Mucosa of gallbladder (tissue), 1 donor: ENCODE measurements at regions not wholly inside any gene's neighbourhood (a gene's known extent, or its start where the extent isn't known, plus 50 kb on each side); places are given as distances from the start of the nearest gene placed in this dataset.

Experiments
- DNase-seq: peaks from one replicate; pipeline ENCODE4 v3.0.0-alpha.2; 2020; ENCODE audit warnings: low spot score
- donor health status: DM: no; HTN: no; CAD: no.

DNA sequence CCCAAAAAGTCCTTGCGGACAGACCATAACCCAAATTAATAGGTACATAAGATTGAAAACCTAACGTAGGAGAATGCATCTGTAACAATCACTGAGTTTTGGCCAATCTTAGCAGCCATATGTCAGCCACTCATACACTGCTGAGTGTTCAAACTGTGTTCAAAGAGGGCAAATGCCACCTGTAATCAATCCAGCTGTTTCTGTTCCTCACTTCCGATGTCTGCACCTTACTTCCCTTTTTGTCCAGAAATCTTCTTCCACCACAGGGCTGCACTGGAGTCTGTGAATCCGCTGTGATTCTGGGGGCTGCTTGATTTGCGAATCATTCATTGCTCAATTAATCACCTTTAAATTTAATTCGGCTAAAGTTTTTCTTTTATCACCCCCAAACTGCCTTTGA, 263.9 kb downstream of the ICE1 start:
- DNase-seq = no peak

DNA sequence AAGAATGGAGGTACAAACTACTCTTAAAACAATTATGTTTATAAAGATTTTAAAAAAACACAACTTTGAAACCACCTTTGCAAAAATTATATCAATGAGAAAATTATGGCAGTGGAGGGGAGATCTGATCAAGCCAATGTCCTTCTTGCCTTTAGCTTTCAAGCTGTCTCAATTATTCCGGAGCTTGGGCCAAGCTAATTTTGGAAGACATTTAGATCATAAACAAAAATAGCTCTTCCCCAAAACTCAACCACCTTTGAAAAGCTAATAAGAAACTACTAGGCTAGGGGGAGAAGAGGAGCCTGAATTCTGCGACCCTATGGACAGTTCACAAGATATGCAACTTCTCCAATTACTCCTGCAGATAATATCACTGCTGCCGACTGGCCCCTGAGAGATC, 263.3 kb downstream of the ICE1 start:
- DNase-seq = no peak

DNA sequence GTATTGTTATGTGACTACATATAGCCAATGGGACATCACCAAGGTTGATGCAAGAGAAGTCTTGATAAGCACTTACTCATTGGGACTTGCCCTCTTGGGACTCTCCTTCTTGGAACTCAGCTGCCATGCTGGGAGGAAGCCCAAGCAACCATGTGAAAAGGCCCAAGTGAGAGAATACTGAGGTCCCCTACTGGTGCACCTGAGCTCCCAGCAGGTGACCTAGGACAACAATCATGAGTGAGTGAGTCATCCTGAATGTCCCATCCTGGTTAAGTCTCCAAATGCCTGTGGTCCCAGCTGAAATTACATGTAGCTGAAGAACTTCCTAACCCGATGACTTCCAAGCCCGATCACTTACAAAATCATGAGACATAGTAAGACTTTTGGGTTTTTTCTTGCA, 260.7 kb downstream of the ICE1 start:
- DNase-seq = no peak

DNA sequence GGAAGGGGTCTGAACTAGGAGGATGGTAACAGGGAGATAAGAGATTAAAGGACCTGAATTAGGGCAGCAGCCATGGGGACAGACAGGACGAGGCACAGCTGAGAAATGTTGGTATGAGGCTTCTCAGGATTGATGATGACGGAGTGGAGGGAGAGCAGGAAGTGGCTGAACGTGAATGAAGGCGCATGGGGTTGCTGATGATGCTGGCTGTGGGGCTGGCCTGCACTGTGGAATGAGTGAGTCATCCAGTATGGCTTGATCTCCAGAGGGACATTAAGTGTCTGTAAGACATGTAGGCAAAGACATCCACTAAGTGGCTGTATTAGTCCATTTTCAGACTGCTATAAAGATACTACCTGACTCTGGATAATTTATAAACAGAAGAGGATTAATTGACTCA, 256.4 kb downstream of the ICE1 start:
- no peak for DNase-seq

DNA sequence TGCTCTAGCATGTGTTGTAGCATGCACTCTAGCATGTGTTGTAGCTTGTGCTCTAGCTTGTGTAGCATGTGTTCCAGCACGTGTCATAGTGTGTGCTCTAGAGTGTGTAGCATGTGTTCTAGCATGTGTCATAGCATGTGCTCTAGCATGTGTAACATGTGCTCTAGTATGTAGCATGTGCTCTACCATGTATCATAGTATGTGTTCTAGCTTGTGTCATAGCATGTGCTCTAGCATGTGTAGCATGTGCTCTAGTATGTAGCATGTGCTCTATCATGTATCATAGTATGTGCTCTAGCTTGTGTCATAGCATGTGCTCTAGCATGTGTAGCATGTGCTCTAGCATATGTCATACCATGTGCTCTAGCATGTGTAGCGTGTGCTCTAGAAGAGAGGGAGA, 255.3 kb downstream of the ICE1 start:
- no peak for DNase-seq

DNA sequence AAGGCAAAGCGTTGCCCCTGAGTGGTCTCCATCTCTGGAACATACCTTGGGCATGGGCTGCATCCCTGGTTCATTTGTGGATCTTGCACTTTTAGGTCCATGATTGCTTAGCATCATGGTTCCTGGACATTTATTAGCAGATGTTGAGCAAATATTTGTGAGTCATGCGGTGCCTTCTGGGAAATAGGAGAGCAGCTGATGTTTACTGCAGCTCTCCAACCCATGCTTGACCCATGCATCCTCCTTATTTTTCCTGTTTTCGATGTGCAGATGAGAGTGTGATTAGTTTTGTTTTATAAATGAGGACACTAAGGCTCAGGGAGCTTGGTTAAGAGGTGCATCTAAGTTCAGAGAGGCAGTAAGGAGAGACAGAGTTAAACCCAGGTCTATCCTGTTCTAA, 253.7 kb downstream of the ICE1 start:
- DNase-seq = no peak

DNA sequence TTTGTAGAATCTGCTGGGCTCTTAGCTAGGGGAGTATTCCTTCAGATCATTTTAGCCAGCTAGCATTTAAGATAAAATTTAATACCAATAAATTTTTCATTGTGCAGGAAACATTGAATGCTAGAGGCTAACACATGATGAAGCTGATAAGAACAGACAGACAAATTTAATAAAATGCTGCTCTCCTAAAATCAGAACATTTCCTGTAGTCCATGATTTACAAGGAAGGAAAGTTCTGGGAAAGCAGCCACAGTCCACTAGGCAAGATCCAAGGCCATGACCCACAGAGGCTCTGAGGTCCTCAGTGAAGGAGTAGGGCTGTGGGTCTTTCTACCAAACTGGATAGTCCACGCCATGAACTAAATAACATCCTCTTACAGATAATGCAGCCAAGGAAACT, 253.0 kb downstream of the ICE1 start:
- no peak for DNase-seq

DNA sequence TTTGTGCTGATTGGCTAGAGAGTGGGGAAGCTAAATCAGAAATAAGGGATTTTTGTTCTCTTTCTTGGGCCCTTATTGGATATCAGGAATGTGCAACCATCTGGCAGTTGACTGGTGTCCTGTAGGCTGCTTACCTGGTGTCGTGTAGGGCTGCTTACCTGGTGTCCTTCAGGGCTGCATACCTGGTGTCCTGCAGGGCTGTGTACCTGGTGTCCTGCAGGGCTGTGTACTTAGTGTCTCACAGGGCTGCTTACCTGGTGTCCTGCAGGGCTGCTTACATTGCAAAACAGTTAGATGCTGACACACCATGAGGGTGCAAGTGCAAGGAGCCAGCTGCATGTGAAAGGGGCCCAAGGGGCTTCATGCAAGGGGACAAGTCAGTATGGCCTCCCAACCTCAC, 249.3 kb downstream of the ICE1 start:
- no peak for DNase-seq

DNA sequence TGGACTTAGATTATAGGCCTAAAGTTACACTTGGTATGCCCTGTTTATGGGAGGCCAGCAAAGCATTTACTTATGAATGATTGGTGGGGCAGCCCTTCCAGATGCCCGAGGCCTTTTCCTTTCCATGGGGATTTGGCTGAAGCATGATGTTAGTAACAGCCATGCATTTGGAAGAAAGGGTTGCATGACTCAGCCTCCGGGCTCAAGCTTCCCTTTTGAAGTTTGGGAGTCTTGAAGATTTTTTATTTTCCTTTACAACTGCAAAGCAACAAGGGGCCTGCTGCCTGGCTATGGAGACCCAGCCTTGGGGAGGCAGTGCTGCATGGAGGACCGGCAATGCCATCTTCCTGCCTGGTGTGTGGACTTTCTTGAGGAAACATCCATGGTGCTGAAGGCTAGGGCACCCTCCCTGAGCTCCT, 244.7 kb downstream of the ICE1 start:
- DNase-seq = no peak

DNA sequence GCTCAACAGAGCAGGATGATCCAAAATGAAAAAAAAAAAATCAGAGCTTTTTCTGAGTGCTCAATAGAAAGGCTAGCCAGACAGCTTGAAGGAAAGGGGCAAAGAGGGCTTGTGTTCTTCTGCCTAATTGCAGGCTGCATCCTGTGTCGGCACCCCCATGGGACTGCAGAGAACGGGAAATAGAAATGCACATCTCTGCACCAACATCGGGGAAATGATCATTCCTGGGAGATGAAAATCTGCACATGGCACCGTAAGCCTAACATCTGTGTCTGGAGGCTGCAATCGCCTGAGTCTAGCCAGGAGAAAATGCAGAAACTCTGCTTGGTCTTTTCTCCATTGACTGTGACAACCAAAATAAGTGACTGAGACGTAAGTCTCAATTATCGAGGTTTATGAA, 243.9 kb downstream of the ICE1 start:
- DNase-seq = no peak

DNA sequence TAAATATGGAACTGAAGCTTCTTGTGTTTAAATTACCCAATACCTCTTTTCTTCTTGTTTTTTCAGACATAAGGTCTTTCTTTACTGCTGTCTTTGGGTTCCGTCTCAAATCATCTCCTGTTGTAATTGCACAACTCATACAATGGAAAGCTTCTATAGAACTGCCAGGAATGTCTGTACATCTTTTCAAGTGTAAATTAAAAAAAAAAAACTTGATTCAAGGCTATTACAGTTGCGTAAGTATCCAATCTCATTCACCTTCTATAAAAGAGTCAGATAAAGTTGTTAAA, 243.5 kb downstream of the ICE1 start:
- DNase-seq = no peak

DNA sequence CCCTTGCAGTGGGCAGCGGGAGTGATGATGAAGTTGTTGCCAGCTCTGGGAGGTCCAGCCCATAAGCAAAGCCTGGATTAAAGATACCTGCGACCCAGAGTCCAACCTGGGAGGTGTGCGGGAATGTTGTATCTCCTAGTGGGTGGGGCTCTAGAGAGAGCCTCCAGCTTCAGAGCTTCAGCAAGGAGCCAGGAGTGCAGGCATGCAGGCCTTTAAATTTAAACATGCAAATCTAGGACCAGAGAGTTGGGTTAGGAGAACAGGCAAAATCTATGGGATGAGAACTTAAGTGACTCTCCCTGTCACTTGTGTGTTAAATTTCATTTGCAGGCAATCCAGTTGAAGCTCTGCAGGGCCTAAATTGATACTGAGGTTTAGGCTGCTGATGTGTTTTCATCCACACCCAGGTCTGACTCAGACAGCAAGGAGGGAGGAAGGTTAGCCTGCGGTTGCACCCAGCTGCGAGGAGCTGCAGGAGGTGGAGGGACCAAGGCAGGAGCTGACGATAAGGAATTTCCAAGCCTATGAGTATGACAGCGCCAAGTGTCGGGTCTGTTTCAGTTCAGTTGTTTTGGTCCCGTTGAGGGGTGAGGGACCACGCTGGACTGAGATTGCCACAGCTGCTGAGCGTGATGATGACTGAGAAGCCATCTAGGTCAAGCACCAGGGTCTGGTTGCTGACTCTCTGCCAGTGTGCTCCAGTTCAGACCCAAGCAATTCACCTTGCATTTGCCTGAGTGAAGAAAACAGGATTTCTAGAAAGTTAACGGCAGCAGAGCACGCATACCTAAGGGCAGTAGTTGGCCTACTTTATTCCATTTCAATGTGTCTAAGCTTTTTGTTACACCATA, 243.0 kb downstream of the ICE1 start:
- no peak for DNase-seq

DNA sequence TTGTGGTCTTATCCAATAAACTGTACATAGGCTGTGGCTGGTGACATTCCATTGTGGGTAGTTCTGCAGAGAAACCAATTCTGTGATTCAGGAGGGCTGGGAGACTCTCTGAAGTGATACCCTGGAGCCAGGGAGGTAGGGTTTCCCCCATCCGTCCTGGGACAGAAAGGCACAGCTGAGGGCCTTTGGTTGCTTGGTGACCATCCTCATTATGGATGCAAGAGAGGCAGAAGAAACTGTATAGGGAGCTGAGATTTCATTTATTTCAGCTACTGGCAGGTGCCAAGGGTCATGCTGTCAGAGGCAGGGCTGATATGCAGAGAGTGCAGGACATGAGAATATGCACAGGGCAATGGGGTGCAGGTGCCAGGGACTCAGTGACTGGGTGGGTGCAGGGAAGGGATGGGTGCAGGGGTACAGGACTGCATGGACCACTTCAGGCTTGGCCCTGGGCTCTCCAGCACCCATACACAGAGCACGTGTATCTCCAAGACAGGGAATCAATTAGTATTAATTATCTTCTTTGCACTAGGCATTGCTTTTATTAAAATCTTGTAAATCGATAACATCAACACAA, 236.5 kb downstream of the ICE1 start:
- no peak for DNase-seq

DNA sequence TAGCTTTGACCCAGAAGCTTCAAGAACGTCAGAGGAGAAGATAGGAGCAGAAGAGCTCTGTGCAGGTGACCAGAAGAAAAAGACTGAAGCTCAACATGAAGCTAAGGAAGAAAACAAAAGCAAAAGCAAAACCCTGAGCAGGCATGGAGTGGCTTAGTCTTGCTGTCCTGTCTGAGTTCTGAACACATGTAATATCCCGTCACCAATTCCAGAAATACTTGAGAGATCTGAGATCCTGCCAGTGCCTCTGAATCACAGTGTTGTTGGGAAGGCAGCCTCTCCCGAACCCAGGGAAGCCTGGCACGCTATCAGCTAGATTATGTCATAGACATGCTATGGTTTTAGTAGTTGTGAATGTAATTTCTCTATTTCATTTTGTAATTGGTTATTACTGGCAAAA, 235.7 kb downstream of the ICE1 start:
- peak; percentile 48 for DNase-seq

DNA sequence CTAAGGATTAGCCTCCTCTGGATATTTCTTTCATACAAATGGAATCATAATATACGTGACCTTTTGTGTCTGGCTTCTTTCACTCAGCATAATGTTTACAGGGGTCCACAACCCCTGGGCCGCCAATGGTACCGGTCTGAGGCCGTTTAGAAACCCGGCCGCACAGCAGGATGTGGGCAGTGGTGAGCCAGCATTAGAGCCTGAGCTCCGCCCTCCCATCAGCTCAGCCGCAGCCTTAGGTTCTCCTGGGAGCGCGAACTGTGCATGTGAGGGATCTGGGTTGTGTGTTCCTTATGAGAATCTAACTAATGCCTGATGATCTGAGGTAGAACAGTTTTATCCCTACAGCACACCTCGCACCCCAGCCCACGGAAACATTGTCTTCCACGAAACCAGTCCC, 229.7 kb downstream of the ICE1 start:
- DNase-seq = peak; percentile 31

DNA sequence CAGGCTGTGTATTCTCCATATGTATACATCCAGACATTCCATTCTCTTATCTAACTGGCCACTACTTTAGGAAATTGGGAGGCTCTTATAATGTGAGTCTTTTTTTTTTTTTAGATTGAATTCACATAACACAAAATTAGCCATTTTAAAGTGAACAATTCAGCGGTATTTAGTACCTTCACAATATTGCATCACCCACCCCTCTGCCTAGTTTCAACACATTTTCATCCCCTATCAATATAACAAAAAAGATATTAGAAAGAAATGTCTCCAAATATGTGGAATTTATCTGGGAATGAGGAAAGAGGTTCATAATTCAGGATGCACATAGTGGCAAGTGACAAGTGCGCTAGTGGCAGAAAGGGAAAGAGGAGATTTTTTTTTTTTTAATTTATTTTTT, 228.5 kb downstream of the ICE1 start:
- DNase-seq = no peak

DNA sequence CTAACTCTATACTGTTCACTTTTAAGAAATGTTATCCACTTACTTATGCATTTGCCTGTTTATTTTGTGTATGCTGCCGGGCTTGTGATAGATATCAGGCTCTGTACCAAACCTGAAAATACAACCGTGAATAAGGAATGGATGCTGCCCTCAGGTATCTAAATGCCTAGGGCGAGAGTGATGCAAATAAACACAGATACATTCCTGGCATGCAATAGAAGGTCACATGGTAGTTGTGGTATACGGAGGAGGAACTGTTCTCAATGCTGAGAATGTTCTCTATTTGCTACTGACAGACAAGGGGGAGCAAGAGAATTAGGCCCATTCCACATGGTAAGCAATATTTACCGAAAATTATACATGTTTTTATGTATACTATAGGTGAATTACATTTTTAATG, 227.8 kb downstream of the ICE1 start:
- DNase-seq = no peak

DNA sequence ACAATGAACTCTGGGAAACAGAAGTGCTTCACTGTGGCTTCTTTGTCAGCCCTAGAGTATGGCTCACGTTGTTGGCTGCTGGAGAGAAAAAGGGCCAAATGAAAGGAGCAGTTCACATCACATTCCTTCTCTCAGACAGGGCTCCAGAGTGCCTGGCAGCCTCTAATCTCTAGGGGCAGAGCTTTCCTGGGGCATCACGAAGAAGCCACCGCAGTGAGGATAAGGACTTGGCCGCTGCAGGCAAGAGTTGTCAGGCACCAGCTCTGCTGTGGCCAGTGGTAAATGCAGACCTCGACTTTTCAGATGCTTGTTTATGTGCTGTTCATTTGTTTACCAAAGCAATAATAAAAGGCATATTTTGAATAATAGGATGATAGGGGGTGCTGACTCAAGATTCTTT, 227.2 kb downstream of the ICE1 start:
- DNase-seq = no peak

DNA sequence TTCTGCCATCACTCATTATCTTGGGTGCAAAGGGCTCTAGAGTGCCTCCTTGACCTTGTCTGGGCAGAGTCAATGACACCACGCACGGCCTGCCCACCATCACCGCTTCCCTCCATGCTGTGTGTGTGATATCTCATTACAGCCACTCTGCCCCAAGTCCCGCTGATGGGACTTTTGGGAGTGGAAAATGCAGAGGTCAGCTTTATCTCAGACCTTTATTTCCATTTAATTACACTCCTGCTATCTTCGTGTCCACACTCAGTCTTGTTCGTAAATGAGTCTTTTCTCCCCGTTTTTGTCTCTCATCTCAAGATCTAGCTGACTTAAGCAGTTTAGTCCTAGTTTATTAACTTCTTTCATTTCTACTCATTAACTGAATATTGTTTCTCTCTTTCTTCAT, 226.2 kb downstream of the ICE1 start:
- no peak for DNase-seq

DNA sequence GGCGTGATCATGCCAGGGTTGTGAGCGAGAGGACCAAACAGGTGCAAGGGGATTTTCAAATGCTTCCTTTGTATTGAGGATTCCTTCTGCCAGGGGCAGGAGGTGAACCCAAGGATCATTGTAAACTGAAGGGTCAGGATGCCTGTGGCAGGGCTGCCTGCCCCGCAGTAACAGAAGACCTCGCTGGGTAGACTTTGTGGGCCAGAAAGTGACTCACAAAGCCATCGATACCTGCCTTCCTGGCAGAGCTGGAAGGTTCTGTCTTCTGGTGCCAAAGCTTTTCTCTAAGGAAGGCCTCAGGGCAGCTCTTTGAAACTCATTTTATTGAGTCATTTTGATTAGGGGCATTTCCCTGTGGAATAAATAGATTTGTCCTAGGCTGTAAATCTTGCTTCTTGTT, 223.4 kb downstream of the ICE1 start:
- no peak for DNase-seq

DNA sequence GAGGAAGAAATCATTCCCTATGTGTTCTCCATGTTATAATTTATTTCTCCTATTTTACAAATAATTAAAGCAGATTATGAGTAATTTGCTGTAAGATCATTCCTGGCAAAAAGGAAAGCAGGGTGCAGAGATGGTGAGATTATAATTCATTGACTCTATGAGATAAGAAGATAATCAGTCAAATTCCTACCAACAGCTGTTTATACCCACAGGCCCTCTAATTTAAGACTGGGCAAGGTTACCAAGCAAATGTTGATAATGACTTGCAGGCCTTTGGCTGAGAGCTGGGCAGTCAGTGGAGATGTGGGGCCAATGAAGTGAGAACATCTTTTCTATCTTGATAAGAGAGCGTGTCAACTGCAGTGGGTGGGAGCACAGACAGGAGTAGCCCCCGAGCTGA, 222.7 kb downstream of the ICE1 start:
- DNase-seq = no peak

DNA sequence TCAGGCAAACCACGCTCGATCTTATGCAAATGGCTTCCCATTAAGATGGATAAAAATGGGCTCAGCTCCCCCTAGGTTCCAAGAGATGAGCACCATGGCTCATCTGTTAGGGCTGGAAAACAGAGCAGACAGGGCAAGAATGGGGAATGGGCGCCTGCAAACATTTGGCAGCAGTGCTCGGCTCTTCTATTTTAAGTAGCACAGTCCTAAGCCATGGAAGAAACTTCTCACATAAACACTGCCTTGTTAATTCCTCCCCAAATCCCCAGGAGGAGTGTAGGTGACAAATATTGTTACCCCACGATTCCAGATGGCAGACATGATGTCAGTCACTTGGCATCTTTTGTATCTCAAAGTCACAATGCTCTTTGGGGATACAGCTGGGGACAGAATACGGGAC, 221.8 kb downstream of the ICE1 start:
- no peak for DNase-seq

DNA sequence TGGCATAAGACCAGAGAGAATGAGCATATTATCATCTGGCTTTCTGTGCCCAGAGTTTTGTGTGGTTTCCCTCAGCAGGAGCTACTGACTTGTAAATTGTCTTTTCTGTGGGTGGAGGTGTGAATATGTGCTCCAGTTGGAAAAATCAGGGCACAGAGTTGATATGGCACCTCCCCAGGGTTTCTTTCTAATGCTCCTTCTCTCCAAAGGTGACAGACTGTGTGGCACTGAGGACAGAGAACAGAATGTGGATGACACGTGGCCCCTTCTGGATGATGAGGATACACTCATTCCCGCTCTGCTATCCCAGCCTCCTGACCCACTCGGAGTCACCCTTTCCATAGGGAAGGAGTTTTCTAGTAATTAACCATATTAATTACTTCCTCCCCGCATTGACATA, 221.0 kb downstream of the ICE1 start:
- DNase-seq = no peak

DNA sequence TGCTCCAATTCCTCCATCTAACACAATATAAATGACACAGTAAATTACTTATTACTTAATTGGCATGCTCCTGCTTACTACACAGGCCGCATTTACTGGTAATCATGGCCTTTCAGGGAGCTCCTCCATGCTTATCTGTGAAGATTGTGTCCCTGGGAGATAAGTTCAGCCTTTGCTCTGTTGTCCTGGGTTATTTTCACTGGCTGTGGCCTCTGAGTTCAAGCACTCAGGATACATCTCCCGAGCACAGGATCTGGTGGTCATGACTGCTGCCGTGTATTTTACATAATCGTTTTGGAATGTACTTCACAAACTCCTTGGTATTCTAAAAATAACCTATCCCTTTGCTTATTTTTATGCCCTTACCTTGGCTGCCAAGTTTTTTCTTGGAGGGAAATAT, 215.7 kb downstream of the ICE1 start:
- no peak for DNase-seq
